Pancreas (tissue), 10 donors: ENCODE measurements at regions not wholly inside any gene's neighbourhood (a gene's known extent, or its start where the extent isn't known, plus 50 kb on each side); places are given as distances from the start of the nearest gene placed in this dataset.

Experiments
- ATAC-seq, 4 donors: fragments of 200-7000 bp; cut with Tn5 transposase; one replicate each; pipeline versions ENCODE4 v1.8.0 to v1.9.1; 2020; ENCODE audit warnings: mild to moderate bottlenecking in 4 of 4, moderate library complexity in 4 of 4
- DNase-seq, 6 donors: peaks; one replicate each; pipeline ENCODE4 v3.0.0-alpha.2; 2020
- FAIRE-seq: peaks from 2 replicates; lab custom pipeline; 2012; peaks lifted over from hg19 to GRCh38; lab: Jason Lieb, UNC
- H3K27ac ChIP-seq, 4 donors: fragments of 200-600 bp; sonication (generic); 1 replicate in 3 of 4; 2 replicates in 1 of 4; pipeline versions ENCODE4 v1.5.0 to v1.8.0; 2020
- H3K27me3 ChIP-seq, 4 donors: fragments of 200-600 bp; one replicate each; pipeline ENCODE4 v1.8.0; 2021
- H3K36me3 ChIP-seq, 3 donors: fragments of 200-600 bp; sonication (generic) in 1 of 3; one replicate each; pipeline versions ENCODE4 v1.5.0 to v1.8.0; 2020 to 2021
- H3K4me1 ChIP-seq, 3 donors: fragments of 200-600 bp; one replicate each; pipeline ENCODE4 v1.8.0; 2021
- H3K4me3 ChIP-seq, 4 donors: fragments of 200-600 bp; sonication (generic) in 2 of 4; one replicate each; pipeline versions ENCODE4 v1.5.0 to v1.8.0; 2020 to 2021
- H3K9me3 ChIP-seq, 4 donors: fragments of 200-600 bp; one replicate each; pipeline ENCODE4 v1.8.0; 2021
- WGBS, 2 donors: extraction: QIAGEN DNeasy Blood & Tissue Kit; methylation state at CpG; one replicate each; pipeline ENCODE4 v1.1.7; 2013; 5-methylcytosine and 5-hydroxymethylcytosine counted together
- intact Hi-C, 3 donors: fragments of 100-400 bp; cut with DNase I; formaldehyde crosslinking; loops; one replicate each; pipeline versions ENCODE4 v1.11.1 to v1.14.2; 2022
- TF ChIP-seq, protein P1 (sequence below), 4 donors: fragments of 200-600 bp; sonication (generic) in 3 of 4; IDR thresholded peaks; one replicate each; pipeline versions ENCODE4 v1.5.0 to v1.8.0; 2021; ENCODE audit warnings: antibody characterized with exemption in 4 of 4
- donor health status: healthy with polysubstance abuse.
- donor health status: DM: no; HTN: no; CAD: no; lungs with moderate emphysema.
- donor health status: DM: no; HTN: no; CAD: no.
- donor health status: control.
- donor health status: control.
- donor health status: Bipolar disorder and iron deficiency.
- donor health status: DM: yes; HTN: yes; CAD: no.
- donor health status: DM: no; HTN: no; CAD: no.
- donor health status: DM: no; HTN: no; CAD: no.
- donor health status: DM: yes; HTN: yes; CAD: no.

DNA sequence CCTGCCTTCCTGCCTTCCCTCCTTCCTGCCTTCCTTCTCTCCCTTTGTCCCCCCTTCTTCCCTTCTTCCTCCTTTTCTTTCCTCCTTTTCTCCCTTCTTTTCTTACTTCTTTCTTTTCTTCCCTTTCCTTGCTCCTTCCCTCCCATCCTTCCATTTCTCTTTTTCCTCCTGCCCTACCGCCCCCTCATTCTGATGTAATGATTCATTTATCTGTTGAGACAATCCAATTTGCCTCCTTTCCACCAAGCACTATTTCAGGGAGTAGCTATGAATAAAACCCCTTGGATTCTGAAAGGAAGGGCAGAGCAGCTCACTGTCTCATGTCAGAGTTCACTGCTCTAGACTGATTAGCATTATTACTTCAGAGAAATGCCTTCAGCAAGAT, 462.6 kb downstream of the PDCD6IP start:
- no peak for FAIRE-seq
- intact Hi-C loops: no loop called here

GRCh38 chr3:34263101-34263621, 464.7 kb downstream of the PDCD6IP start:
- ATAC-seq: no peak
- Histone ChIP-seq H3K36me3 (no peaks in the 10 kb centered on the region), H3K9me3 (no peaks in the 10 kb centered on the region), H3K4me3 (no peak overlapping the region), H3K27me3 (no peaks in the 10 kb centered on the region), H3K4me1 (no peaks in the 10 kb centered on the region), H3K27ac (no peak overlapping the region)
- FAIRE-seq: no peak
- intact Hi-C loops: no loop called here
- TF ChIP-seq, protein P1, sequence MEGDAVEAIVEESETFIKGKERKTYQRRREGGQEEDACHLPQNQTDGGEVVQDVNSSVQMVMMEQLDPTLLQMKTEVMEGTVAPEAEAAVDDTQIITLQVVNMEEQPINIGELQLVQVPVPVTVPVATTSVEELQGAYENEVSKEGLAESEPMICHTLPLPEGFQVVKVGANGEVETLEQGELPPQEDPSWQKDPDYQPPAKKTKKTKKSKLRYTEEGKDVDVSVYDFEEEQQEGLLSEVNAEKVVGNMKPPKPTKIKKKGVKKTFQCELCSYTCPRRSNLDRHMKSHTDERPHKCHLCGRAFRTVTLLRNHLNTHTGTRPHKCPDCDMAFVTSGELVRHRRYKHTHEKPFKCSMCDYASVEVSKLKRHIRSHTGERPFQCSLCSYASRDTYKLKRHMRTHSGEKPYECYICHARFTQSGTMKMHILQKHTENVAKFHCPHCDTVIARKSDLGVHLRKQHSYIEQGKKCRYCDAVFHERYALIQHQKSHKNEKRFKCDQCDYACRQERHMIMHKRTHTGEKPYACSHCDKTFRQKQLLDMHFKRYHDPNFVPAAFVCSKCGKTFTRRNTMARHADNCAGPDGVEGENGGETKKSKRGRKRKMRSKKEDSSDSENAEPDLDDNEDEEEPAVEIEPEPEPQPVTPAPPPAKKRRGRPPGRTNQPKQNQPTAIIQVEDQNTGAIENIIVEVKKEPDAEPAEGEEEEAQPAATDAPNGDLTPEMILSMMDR (IDR thresholded peaks at IDR 0.05): no peak
- no peak for DNase-seq
- 13 to 20% methylated on average over 4 of the region's 4 CpGs for WGBS, 2 donors

More for the DNA sequence above, 462.6 kb downstream of the PDCD6IP start:
- DNase-seq: no peak
- Histone ChIP-seq H3K27me3 (no peaks in the 10 kb centered on the region), H3K36me3 (no peaks in the 10 kb centered on the region), H3K27ac (no peak overlapping the region), H3K4me1 (no peaks in the 10 kb centered on the region), H3K9me3 (no peaks in the 10 kb centered on the region), H3K4me3 (no peak overlapping the region)
- WGBS, 2 donors: 85 to 89% methylated on average over 1 of the region's 1 CpG
- no peak for ATAC-seq
- TF ChIP-seq, protein P1 (IDR thresholded peaks at IDR 0.05): no peak

DNA sequence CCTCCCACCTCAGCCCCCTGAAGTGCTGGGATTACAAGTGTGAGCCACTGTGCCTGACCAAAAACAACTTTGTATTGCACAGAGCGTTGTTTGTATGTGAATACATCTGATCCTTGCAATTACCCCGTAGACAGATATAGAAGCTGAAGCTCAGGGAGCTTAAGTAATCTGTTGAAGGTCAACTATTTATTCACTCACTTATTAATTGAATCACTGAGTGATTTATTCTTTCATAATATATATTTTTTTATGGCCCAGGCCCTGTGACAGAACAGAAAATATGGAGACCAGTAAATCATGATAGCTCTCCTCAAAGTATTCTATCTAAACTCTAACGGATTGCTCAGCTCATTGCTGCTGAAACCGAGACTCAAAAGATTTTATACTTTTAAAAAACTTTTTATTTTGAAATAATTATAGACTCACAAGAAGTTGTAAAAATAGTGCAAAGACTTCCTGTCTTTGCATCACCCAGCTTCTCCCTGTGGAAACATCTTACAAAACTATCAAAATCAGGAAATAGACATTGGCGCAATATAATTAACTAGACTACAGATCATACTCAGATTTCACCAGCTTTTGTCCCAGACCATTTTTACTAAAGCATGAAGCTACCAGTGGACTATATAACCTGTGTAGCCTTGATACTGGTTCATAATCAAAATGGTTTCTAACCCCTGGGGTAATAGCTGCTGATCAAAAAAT, 466.1 kb downstream of the PDCD6IP start:
- Histone ChIP-seq H3K27me3 (no peaks in the 10 kb centered on the region), H3K9me3 (no peaks in the 10 kb centered on the region), H3K36me3 (no peaks in the 10 kb centered on the region), H3K4me3 (no peak overlapping the region), H3K27ac (no peak overlapping the region), H3K4me1 (no peaks in the 10 kb centered on the region)
- no peak for FAIRE-seq
- TF ChIP-seq, protein P1 (IDR thresholded peaks at IDR 0.05): no peak
- 65 to 70% methylated on average over 5 of the region's 5 CpGs for WGBS, 2 donors
- ATAC-seq: no peak
- intact Hi-C loops: no loop called here
- no peak for DNase-seq

GRCh38 chr3:34267088-34267487, 468.7 kb downstream of the PDCD6IP start:
- FAIRE-seq (no peak), DNase-seq (no peak), ATAC-seq (no peak)

More at GRCh38 chr3:34267088-34267487, 468.7 kb downstream of the PDCD6IP start:
- TF ChIP-seq, protein P1 (IDR thresholded peaks at IDR 0.05): no peak
- Histone ChIP-seq H3K4me3 (no peak overlapping the region), H3K27me3 (no peaks in the 10 kb centered on the region), H3K4me1 (no peaks in the 10 kb centered on the region), H3K9me3 (no peaks in the 10 kb centered on the region), H3K27ac (no peak overlapping the region), H3K36me3 (no peaks in the 10 kb centered on the region)
- intact Hi-C loops: no loop called here
